Ishikawa (cell line): ENCODE measurements at regions not wholly inside any gene's neighbourhood (a gene's known extent, or its start where the extent isn't known, plus 50 kb on each side); places are given as distances from the start of the nearest gene placed in this dataset.

Source experiments
- CEBPB ChIP-seq: IDR thresholded peaks from 2 replicates; pipeline ENCODE4 v1.6.1; 2012
- CREB1 ChIP-seq: IDR thresholded peaks from 2 replicates; pipeline ENCODE4 v1.6.1; 2012; ENCODE audit warnings: low read depth
- EGR1 ChIP-seq: IDR thresholded peaks from 2 replicates; pipeline ENCODE4 v1.6.1; 2012
- EP300 ChIP-seq: IDR thresholded peaks from 2 replicates; pipeline ENCODE4 v1.6.1; 2012; ENCODE audit warnings: borderline replicate concordance
- FOXM1 ChIP-seq: IDR thresholded peaks from 2 replicates; pipeline ENCODE4 v1.6.1; 2012; ENCODE audit warnings: low read depth, borderline replicate concordance
- MAX ChIP-seq: IDR thresholded peaks from 2 replicates; pipeline ENCODE4 v1.6.1; 2012
- NFIC ChIP-seq: IDR thresholded peaks from 2 replicates; pipeline ENCODE4 v1.6.1; 2012
- RAD21 ChIP-seq: IDR thresholded peaks from 2 replicates; pipeline ENCODE4 v1.6.1; 2012; ENCODE audit warnings: low read depth
- REST ChIP-seq: IDR thresholded peaks from 2 replicates; pipeline ENCODE4 v1.6.1; 2012; ENCODE audit warnings: low read depth, mild to moderate bottlenecking
- TAF1 ChIP-seq: IDR thresholded peaks from 2 replicates; pipeline ENCODE4 v1.6.1; 2012; ENCODE audit warnings: low read depth, mild to moderate bottlenecking
- TCF12 ChIP-seq: IDR thresholded peaks from 2 replicates; pipeline ENCODE4 v1.6.1; 2012; ENCODE audit warnings: low read depth
- TEAD4 ChIP-seq: IDR thresholded peaks from 2 replicates; pipeline ENCODE4 v1.6.1; 2012
- USF1 ChIP-seq: IDR thresholded peaks from 2 replicates; pipeline ENCODE4 v1.6.1; 2012
- YY1 ChIP-seq: IDR thresholded peaks from 2 replicates; pipeline ENCODE4 v1.6.1; 2012; ENCODE audit warnings: low read depth
- ZBTB7A ChIP-seq: IDR thresholded peaks from 2 replicates; pipeline ENCODE4 v1.6.1; 2012; ENCODE audit warnings: low read depth

GRCh38 chr15:100779331-100780207 lies 100.1 kb upstream of the ALDH1A3 start:
- TF ChIP-seq RAD21 (no peak), ZBTB7A (no peak), TCF12 (no peak), FOXM1 (no peak), CREB1 (no peak), TEAD4 (no peak), CEBPB (no peak), MAX (no peak), EP300 (no peak), EGR1 (no peak), TAF1 (no peak), USF1 (no peak), NFIC (no peak), YY1 (no peak), REST (no peak)

- TF ChIP-seq YY1: no peak
- no peak for TF ChIP-seq NFIC
- TF ChIP-seq EGR1: no peak
- no peak for TF ChIP-seq USF1
- no peak for TF ChIP-seq TCF12
- TF ChIP-seq MAX: no peak
Observed at GRCh38 chr15:100780208-100780800, 99.3 kb upstream of the ALDH1A3 start.

- TF ChIP-seq USF1 (no peak), YY1 (no peak), CEBPB (no peak), TCF12 (no peak), ZBTB7A (no peak), TAF1 (no peak), TEAD4 (no peak), REST (no peak), CREB1 (no peak), EP300 (no peak)
Observed at GRCh38 chr15:100781061-100781960, 98.3 kb upstream of the ALDH1A3 start.

- TF ChIP-seq YY1 (no peak), TCF12 (no peak), REST (no peak), TAF1 (no peak), RAD21 (no peak), FOXM1 (no peak), CREB1 (no peak), USF1 (no peak), NFIC (no peak), CEBPB (no peak), EGR1 (no peak), MAX (no peak)
Observed at GRCh38 chr15:100781961-100782530, 97.6 kb upstream of the ALDH1A3 start.
